HG02981 (cell line): ENCODE measurements at regions not wholly inside any gene's neighbourhood (a gene's known extent, or its start where the extent isn't known, plus 50 kb on each side); places are given as distances from the start of the nearest gene placed in this dataset.
"Not testable (repeated sequence)": the region's sequence is repeated elsewhere in the genome, so short reads cannot be mapped to it uniquely, and the experiment has no call there.

ENCODE experiments used
- ATAC-seq: cut with Tn5 transposase; IDR thresholded peaks from one replicate; pipeline ENCODE4 v1.9.1; 2021; ENCODE audit warnings: mild to moderate bottlenecking, moderate library complexity; ENCODE audit not compliant: unreplicated experiment

- ATAC-seq = not testable (repeated sequence)
Observed at GRCh38 chr9:29188771-29189170, 1615.5 kb upstream of the C9orf72 start.

- ATAC-seq = not testable (repeated sequence)
Observed at GRCh38 chr9:29189221-29189620, 1615.9 kb upstream of the C9orf72 start.

DNA sequence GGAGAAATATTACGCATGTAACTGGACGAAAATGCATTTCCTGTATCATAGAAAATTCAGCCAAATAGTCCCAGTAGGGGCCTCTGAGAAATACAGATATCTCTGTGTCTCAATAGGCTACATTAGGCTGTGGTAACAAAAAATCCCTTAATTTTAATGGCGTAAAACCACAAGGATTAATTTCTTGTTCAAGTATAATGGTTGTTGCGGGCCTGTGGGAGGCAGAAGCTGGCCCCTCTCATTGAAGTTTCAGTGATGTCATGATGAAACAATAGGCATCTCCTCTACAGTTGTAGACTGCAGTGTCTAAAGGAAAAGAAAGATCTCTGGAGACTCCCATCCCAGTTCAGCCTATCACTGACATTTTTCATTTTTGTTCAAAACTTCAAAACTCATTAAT lies 1625.6 kb upstream of the C9orf72 start:
- ATAC-seq = no peak

DNA sequence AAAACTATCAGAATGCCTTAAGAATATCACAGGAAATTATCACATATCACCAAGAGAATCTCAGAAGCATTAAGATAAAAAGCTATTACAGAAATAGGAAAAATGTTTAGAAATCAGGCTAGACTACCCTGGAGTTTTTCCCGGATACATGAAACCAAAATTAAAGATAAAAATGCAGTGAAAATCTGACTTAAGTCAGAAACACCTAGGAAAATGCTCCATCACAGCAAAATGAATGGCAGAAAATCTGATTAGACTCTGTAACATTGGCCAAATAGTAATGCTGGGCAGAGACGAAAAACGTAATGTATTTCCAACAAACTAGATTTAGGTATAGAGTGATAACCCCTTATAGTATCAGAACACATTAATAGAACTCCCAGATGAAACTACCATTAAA lies 1626.7 kb upstream of the C9orf72 start:
- no peak for ATAC-seq

- ATAC-seq = no peak
Observed at GRCh38 chr9:29200650-29201049, 1627.4 kb upstream of the C9orf72 start.

GRCh38 chr9:29203244-29203930 lies 1630.1 kb upstream of the C9orf72 start:
- no peak for ATAC-seq

- ATAC-seq = no peak
Observed at GRCh38 chr9:29208670-29209069, 1635.4 kb upstream of the C9orf72 start.

GRCh38 chr9:29209748-29210291 lies 1636.5 kb upstream of the C9orf72 start:
- ATAC-seq = no peak

DNA sequence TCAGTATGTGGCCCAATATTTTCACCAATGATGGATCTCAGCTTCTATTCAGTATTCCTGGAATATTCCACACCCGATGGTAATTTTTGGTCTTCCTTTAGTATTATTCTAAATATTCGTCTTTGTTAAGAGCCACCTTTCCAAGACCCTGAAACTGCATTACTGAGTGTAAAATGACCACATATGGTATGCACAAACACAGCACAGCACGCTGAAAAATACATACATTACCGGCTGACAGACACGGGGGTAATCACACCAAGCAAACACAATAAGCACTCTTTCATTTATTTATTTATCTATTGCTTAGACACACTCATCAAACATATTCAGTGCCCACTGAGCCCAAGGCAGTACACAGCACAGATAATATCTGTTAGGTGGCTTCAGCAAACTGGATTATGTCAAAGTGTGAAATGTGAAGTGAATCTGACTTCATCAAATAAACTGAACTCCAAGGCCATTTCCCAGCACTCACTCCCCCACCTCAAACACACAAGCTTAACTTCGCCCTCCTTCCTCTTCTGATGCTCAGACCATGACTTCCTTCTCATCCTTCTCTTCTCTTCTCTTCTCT lies 1637.8 kb upstream of the C9orf72 start:
- no peak for ATAC-seq

DNA sequence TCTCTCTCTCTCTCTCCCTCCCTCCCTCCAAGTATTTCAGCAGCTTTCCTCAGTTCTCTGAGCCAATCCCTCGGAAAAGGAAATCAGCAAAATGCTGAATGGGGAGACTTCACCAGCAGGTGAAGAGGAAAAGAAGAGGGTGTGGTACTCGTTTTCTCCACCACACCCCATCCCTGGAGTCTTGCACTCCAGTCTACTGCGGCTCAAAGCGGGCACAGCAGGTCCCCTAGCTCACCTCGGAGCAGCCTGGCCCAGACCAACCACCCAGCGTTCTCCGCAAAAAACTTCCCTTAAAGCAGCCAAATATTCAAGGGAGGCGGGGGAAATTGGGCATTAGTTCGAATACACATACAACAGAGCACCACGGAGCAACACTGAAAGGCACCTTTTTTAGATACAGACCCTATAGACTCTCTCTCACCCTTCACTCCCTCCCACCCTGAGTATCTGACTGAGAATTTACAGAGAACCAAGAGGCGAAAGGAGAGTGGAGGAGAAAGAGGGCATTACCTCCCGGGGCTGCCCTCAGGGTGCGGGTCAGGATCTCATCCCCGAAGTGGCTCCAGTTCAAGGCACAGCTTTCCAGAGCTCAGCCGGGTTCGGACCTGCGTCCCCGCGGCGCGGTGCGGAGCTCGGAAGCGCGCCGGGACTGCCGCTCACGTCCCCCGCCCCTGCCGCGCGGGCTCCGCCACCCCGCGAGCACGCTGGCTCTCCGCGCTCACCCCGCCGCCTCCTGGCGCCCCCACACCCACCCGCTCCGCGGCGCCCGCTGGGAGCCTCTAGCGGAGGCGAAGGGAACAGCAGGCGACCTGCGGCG lies 1638.5 kb upstream of the C9orf72 start:
- peak; percentile 95 for ATAC-seq

DNA sequence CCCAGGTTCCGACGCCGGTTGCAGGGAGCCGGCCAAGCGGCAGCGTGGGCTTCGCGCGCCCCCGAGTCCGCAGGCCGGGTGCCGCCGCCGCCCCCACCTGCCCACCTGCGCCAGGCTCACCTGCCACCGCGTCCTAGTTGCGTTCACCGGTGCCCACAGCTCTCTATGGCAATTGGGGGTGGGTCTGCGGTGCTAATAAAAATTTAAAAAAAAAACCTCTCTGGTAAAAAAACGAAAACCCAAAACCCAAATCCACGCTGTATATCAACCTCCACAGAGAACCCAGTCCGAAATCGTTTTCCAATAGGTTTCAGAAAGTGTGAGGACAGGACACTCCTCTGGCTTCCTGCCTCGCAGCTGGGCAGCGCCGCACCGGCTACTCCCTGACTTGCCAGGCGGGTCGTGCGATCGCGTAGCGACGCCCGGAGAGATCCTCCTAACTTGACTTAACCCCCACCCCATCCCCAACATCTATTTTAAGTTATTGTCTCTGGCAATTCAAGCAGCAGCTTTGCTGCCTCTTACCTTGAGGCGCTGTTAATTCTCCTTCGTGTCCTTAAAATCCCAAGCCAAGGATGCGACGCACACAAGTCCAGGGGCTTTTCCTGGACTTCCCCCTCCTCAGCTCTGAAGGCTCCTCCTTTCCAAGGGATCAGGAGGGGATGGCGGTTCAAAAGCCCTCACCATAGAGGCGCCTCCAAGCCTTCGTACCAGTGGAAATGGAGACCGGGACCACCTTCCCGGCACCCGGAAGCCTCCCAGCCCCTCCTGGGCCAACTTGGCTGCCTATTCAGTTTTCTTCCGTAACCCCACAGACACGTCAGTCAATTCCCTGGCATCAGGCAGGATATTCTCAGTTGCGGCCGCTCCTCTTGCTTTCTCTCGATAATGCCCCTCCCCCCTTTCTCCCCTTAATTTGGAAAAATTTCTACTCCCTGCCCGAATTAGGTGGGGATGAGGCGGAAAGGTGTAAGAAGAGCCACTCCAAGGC lies 1639.4 kb upstream of the C9orf72 start:
- no peak for ATAC-seq

DNA sequence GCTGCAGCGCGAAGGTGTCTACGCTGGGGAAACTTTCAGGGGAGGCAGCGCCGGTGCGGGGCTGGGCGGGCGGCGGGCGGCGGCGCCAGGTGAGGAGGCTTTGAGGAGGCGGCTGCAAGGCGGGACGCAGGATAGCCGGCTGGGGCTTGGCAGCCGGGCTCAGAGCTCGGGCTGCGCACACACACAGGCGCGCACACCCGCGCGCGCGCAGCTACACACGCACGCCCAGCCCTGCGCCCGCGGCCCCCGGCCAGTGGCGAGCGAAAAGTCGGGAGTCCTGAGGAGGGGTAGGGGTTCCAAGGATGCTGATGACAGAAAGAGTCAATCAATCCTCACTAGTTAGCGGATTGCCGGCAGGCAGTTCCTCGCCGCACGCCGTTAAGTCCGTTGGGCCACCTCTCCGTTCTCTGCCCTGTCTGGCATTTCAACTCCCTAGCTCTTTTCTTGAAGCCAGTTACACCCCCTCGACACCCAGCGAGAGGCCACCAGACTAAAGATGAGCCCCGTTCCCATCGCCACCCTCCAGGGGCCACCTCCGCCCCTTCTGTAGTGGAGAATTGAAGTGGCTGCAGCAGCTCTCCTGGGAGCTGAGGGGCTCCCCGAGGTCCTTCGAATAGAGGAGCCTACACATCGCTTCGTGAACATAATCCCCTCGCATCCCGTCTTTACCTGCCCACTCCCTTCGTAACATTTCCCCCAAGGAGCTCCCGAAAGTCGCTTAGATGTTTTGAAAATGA lies 1640.3 kb upstream of the C9orf72 start, which contains the start of gene LINGO2:
Gene LINGO2, minus strand, starts transcription at position 185 of the 737 bp plus-strand sequence.
- ATAC-seq = no peak

DNA sequence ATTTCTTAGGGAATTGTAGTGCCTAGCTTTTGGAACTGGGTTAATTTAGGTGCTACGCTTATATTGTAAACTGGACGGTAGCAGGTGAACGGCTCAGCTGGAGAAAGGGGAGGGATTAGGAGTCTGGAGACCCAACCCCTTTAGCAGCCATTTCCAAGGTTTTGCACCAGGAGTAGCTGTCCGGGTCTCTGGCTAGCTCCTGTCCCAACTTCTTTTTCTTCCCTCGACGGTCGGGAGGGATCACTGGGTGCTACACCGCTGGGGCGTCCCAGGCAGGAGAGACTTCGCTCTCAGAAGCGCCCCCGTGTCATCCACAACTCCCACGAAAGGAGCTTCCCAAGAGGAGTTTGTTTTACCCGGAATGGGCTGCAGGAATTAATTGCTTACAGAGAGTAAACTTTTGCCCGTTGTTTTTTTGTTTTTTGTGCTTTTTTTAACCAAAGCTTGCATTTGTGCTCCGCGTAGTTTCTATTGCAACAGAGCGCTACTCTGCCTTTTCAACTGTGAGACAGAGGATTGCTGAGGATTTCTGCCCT lies 1640.9 kb upstream of the C9orf72 start:
- ATAC-seq = no peak

- no peak for ATAC-seq
Observed at GRCh38 chr9:29214690-29215253, 1641.5 kb upstream of the C9orf72 start.

DNA sequence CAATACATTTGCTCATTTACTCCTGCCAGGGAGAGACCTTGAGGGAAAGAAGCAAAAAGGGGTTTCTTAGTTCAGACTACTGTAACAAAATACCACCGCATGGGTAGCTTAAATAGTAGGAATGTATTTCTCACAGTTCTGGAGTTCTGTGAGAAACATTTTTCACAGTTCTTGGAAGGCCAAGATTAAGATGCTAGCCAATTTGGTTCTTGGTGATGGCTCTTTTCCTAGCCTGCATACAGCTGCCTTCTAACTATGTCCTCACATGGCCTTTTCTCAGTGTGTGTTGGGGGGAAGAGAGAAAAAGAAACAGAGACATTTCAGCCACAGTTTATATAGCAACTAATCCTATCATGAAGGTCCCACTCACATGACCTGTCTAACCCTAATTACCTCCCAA lies 1644.7 kb upstream of the C9orf72 start:
- ATAC-seq = no peak

DNA sequence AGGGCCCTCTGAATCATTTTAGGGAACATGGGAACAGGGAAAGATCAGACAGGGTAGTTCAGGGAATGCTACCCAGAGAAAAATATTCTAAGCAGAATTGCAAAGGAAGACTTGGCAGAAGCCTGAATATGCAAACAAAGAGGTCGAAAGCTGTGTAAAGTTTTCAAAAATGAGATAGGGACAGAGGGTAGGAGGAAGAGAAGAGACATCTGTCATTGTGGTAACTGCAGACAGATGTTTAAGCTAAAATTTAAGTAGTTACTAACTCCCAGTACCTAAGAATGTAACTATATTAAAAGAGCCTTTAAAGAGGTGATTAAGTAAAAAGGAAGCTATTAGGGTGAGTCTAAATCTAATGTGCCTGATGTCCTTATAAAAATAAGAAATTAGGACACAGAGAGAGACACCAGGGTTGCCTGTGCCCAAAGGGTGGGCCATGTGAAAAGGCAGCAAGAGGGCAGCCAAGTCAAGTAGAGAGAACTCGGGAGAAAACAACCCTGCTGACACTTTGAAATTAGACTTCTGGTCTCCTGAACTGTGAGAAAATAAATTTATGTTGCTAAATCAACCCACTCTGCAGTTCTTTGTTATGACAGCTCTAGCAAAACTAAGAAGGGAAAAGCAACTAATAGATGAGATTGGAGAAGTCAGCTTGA lies 1647.4 kb upstream of the C9orf72 start:
- no peak for ATAC-seq

DNA sequence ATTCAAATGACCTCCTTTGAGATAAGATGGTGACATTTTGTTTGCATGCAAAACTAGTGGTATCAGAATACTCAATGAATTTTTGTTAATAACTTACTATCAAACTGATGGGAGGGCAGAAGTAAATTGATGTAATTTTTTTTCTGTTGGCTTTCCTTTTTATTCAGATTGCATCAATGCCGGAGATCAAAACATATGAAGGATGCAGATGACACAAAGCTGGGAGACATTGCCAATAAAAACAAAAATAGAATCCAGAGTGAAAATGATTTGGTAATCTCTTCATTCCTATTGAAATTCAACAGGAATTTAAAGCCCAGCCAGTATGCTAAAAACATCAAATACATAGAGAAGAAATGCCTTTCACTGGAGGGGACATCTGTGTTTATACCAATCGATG lies 1655.3 kb upstream of the C9orf72 start:
- no peak for ATAC-seq

DNA sequence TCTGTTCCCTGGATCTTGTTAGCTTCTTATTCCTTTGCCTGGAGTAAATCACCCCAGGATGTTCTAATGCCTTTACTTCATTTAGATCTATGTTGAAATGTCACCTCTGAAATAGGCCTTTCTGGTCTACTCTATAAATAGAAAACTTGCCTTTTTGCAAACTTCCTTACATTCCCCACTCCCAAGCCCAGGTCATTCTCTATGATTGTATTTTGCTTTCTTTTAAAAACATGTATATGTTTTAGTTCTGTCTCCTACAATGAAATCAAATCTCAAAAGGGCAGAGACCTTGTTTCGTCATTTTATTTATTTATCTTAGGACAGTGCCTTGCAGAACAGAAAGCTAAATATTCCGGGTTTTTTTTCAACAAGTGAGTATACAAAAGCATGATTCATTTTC lies 1657.7 kb upstream of the C9orf72 start:
- ATAC-seq = no peak

- ATAC-seq = no peak
Observed at GRCh38 chr9:29233193-29233592, 1659.9 kb upstream of the C9orf72 start.
